PC-9 (cell line): ENCODE measurements at regions not wholly inside any gene's neighbourhood (a gene's known extent, or its start where the extent isn't known, plus 50 kb on each side); places are given as distances from the start of the nearest gene placed in this dataset.

Experiments used
- BruUV-seq: library from RNA; stranded (reverse); fragments of 400-500 nt; replicated peaks from 2 replicates; lab custom pipeline; 2021; lab: Mats Ljungman, UMichigan
- CTCF ChIA-PET: fragments of 300-600 bp; sonication (Branson Sonifier 250); formaldehyde crosslinking; loops from one replicate; lab custom pipeline; 2022; ENCODE audit warnings: antibody characterized with exemption; lab: Charles Lee
- POLR2A ChIA-PET: fragments of 300-600 bp; sonication (Branson Sonifier 250); formaldehyde crosslinking; loops from one replicate; lab custom pipeline; 2022; ENCODE audit warnings: antibody characterized with exemption; ENCODE audit not compliant: unreplicated experiment; lab: Charles Lee
- DNase-seq, 2 experiments: peaks; one replicate each; pipeline versions ENCODE4 v3.0.0 to v3.0.0-alpha.2; 2015 to 2022; ENCODE audit warnings: mixed read lengths in 1 of 2
- H2AFZ ChIP-seq: fragments of 200-600 bp; sonication (generic); 2 replicates; pipeline ENCODE4 v1.8.1; 2017; ENCODE audit warnings: antibody characterized with exemption
- H3F3A ChIP-seq: fragments of 200-600 bp; sonication (generic); 2 replicates; pipeline ENCODE4 v1.8.1; 2017; ENCODE audit warnings: antibody characterized with exemption, mild to moderate bottlenecking, low read depth; ENCODE audit not compliant: insufficient read depth
- H3K27ac ChIP-seq: fragments of 200-600 bp; sonication (generic); 2 replicates; pipeline ENCODE4 v1.6.1; 2016; ENCODE audit warnings: mixed run types
- H3K27me3 ChIP-seq: fragments of 200-600 bp; sonication (generic); 2 replicates; pipeline ENCODE4 v1.6.1; 2016; ENCODE audit warnings: low read depth, mixed run types; ENCODE audit not compliant: insufficient read depth
- H3K36me3 ChIP-seq: fragments of 200-600 bp; sonication (generic); 2 replicates; pipeline ENCODE4 v1.6.1; 2016; ENCODE audit warnings: low read depth, mixed run types
- H3K4me1 ChIP-seq: fragments of 200-600 bp; sonication (generic); replicated peaks from 2 replicates; pipeline ENCODE4 v1.6.1; 2016; ENCODE audit warnings: mixed run types; ENCODE audit not compliant: insufficient read depth
- H3K4me2 ChIP-seq: fragments of 200-600 bp; sonication (generic); 2 replicates; pipeline ENCODE4 v1.6.1; 2017; ENCODE audit warnings: mixed run types
- H3K4me3 ChIP-seq: fragments of 200-600 bp; sonication (generic); 2 replicates; pipeline ENCODE4 v1.6.1; 2016; ENCODE audit warnings: mixed run types
- H3K79me2 ChIP-seq: fragments of 200-600 bp; sonication (generic); 2 replicates; pipeline ENCODE4 v1.6.1; 2017; ENCODE audit warnings: low read depth, mixed run types
- H3K9me2 ChIP-seq: fragments of 200-600 bp; sonication (generic); 2 replicates; pipeline ENCODE4 v1.8.1; 2017; ENCODE audit warnings: mild to moderate bottlenecking; ENCODE audit not compliant: insufficient read depth
- H3K9me3 ChIP-seq: fragments of 200-600 bp; sonication (generic); 2 replicates; pipeline ENCODE4 v1.8.1; 2016; ENCODE audit warnings: low read depth; ENCODE audit not compliant: insufficient read depth
- H4K20me1 ChIP-seq: fragments of 200-600 bp; sonication (generic); 2 replicates; pipeline ENCODE4 v1.8.1; 2017; ENCODE audit not compliant: insufficient read depth
- CTCF ChIP-seq: fragments of 200-600 bp; sonication (generic); conservative IDR thresholded peaks from 2 replicates; pipeline ENCODE4 v1.6.1; 2017; ENCODE audit warnings: mixed run types, antibody characterized with exemption, mild to moderate bottlenecking, moderate library complexity
- EZH2 ChIP-seq: fragments of 200-600 bp; sonication (generic); IDR thresholded peaks from 2 replicates; pipeline ENCODE4 v1.8.0; 2017; ENCODE audit warnings: antibody characterized with exemption, low read depth
- intact Hi-C: fragments of 100-400 bp; cut with micrococcal nuclease; formaldehyde crosslinking; loops from one replicate; pipeline ENCODE4 v1.10.0; 2022; ENCODE audit not compliant: unreplicated experiment

GRCh38 chr2:222774941-222775340 lies 85.9 kb upstream of the ACSL3 start:
- Histone ChIP-seq H3F3A (peaks cover 12% of the 10 kb centered on the region), H3K79me2 (no peaks in the 10 kb centered on the region), H4K20me1 (no peaks in the 10 kb centered on the region), H3K36me3 (no peaks in the 10 kb centered on the region), H2AFZ (no peak overlapping the region), H3K4me1 (peaks cover 20% of the 10 kb centered on the region), H3K9me3 (no peaks in the 10 kb centered on the region), H3K27ac (peak overlapping the region; percentile 62), H3K4me3 (no peak overlapping the region), H3K4me2 (peak overlapping the region; percentile 50), H3K27me3 (no peaks in the 10 kb centered on the region), H3K9me2 (no peaks in the 10 kb centered on the region)
- ChIA-PET CTCF (no interaction called here), POLR2A (interaction anchor here (0.7 kb wide), 2 partner anchors 169 to 173 kb away, joined by 3 read pairs; no protein-coding TSS in a partner anchor)
- peak; percentile 76 to 98 for DNase-seq
- BruUV-seq: no TSS peak
- intact Hi-C loops: loop anchor here (1.0 kb wide), 1 partner anchor 66 kb away; no protein-coding TSS in a partner anchor
- TF ChIP-seq EZH2: no peak
- TF ChIP-seq CTCF: no peak

- H3K9me2 ChIP-seq: no peaks in the 10 kb centered on the region
- H3K27ac ChIP-seq: no peak overlapping the region
- H3F3A ChIP-seq: peaks cover 12% of the 10 kb centered on the region
- no peaks in the 10 kb centered on the region for H3K36me3 ChIP-seq
- no TSS peak for BruUV-seq
- no peak overlapping the region for H3K4me2 ChIP-seq
- peaks cover 20% of the 10 kb centered on the region for H3K4me1 ChIP-seq
- no peak overlapping the region for H3K4me3 ChIP-seq
- intact Hi-C loops: no loop called here
- no peaks in the 10 kb centered on the region for H3K9me3 ChIP-seq
- no peaks in the 10 kb centered on the region for H3K27me3 ChIP-seq
- no peak overlapping the region for H2AFZ ChIP-seq
- no peaks in the 10 kb centered on the region for H4K20me1 ChIP-seq
- TF ChIP-seq EZH2: no peak
- TF ChIP-seq CTCF: no peak
- no peaks in the 10 kb centered on the region for H3K79me2 ChIP-seq
- DNase-seq: no peak
- ChIA-PET POLR2A (interaction anchor here (0.5 to 0.6 kb wide), 2 partner anchors 26 to 1022 kb away, joined by 3 to 11 read pairs; no protein-coding TSS in a partner anchor), CTCF (interaction anchor here (0.7 kb wide), 1 partner anchor 109 kb away, joined by 15 read pairs; no protein-coding TSS in a partner anchor)
Measured at GRCh38 chr2:222776792-222777191, 84.0 kb upstream of the ACSL3 start.

GRCh38 chr2:222778400-222778799 lies 82.4 kb upstream of the ACSL3 start:
- H3K9me3 ChIP-seq: peaks cover 5% of the 10 kb centered on the region; the same call in 1 of the 2 replicates
- no peak for DNase-seq
- ChIA-PET CTCF (no interaction called here), POLR2A (no interaction called here)
- no peaks in the 10 kb centered on the region for H4K20me1 ChIP-seq
- no peaks in the 10 kb centered on the region for H3K27me3 ChIP-seq
- H3K4me3 ChIP-seq: no peak overlapping the region
- H3K9me2 ChIP-seq: no peaks in the 10 kb centered on the region
- intact Hi-C loops: no loop called here
- BruUV-seq: no TSS peak
- peaks cover 13% of the 10 kb centered on the region for H3F3A ChIP-seq
- H3K4me2 ChIP-seq: no peak overlapping the region
- no peaks in the 10 kb centered on the region for H3K79me2 ChIP-seq
- H2AFZ ChIP-seq: no peak overlapping the region
- TF ChIP-seq CTCF: no peak
- TF ChIP-seq EZH2: no peak
- H3K27ac ChIP-seq: no peak overlapping the region
- peaks cover 20% of the 10 kb centered on the region for H3K4me1 ChIP-seq
- H3K36me3 ChIP-seq: no peaks in the 10 kb centered on the region
